GM20000 (cell line): ENCODE measurements at regions not wholly inside any gene's neighbourhood (a gene's known extent, or its start where the extent isn't known, plus 50 kb on each side); places are given as distances from the start of the nearest gene placed in this dataset.
"Not testable (repeated sequence)": the region's sequence is repeated elsewhere in the genome, so short reads cannot be mapped to it uniquely, and the experiment has no call there.

Source experiments
- DNase-seq: peaks from one replicate; pipeline ENCODE4 v3.0.0; 2012; ENCODE audit warnings: low spot score
- TF ChIP-seq, protein P1 (sequence below): IDR thresholded peaks from 2 replicates; pipeline ENCODE4 v1.5.1; 2012; ENCODE audit warnings: mild to moderate bottlenecking, control low read depth; ENCODE audit errors: extremely low read depth, missing control alignments

DNA sequence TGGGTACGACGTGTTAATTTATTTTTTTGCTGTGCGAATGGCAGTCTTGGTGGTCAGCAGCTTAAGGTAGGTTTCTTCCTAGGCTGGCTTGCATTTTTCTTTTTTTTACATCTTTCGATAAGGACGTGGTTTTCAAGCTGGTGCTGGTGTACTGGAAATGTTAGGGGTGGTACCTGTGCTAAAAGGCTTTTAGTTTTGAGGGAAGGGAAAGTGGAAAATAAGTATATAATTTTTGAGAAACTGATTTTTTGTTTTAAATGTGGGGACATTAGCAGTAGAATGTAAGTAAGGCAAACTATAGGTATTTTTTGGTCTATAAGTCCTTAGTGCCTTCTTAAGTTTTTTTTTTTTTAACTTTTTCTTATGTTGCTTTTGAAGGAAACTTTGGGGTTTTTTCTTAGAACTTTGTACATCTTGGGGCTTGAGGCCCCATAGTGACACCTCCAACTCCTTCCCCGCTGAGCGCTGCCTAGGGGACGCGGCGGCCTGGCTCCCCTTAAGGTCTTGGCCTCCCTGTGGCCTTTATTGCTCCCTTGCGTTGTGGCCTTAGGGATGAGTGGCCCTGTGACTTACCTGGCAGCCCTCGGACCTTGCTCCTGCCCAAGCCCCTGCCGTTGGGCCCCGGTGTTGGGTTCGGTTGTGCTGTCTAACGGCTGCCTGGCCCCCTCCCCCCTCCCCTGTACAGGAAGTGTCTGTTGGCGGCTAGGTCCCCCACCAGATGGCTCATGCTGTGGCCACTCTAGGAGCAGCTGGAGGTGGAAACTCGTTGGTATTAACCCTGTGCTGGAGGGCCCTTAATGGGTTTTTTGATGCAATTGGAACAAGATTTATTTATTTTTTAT is 88.0 kb upstream of the RPRML start:
- DNase-seq, result peak; percentile 92
- TF ChIP-seq, protein P1, sequence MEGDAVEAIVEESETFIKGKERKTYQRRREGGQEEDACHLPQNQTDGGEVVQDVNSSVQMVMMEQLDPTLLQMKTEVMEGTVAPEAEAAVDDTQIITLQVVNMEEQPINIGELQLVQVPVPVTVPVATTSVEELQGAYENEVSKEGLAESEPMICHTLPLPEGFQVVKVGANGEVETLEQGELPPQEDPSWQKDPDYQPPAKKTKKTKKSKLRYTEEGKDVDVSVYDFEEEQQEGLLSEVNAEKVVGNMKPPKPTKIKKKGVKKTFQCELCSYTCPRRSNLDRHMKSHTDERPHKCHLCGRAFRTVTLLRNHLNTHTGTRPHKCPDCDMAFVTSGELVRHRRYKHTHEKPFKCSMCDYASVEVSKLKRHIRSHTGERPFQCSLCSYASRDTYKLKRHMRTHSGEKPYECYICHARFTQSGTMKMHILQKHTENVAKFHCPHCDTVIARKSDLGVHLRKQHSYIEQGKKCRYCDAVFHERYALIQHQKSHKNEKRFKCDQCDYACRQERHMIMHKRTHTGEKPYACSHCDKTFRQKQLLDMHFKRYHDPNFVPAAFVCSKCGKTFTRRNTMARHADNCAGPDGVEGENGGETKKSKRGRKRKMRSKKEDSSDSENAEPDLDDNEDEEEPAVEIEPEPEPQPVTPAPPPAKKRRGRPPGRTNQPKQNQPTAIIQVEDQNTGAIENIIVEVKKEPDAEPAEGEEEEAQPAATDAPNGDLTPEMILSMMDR, result no peak

DNA sequence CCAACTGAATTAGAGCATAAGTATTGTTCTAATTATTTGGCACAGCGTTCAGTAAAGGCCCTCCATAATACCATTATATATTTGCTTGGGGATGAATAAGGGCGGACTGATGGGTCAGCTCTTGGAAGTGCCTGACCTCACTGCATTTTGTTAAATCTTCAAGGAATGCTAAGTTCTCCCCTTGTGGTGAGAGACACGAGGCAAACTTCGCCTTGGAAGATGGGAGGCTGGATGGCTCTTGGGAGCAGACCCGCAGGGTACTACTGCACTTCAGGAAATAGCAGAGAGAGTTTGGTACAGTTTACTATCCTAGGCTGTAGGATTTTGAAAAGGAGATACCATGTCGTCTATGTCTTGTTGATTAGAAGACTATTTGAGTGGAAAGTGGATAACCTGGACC is 87.0 kb upstream of the RPRML start:
- DNase-seq, result no peak
- TF ChIP-seq, protein P1, result no peak

DNA sequence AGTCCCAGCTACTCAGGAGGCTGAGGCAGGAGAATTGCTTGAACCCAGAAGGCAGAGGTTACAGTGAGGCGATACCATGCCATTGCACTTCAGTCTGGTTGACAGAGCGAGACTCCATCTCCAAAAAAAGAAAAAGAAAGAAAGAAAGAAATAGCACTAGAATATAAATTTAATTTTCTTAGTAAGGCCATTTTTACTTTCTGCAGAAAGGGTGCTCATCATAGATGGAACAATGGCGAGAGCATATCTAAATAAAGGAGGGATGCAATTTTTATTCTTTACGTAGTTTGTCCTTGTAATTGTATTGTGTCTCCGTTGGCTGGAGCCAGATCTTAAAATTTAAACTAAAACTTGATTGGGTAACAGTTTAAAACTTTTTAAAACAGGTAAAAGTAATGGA is 85.6 kb upstream of the RPRML start:
- no peak for DNase-seq
- TF ChIP-seq, protein P1, result no peak

DNA sequence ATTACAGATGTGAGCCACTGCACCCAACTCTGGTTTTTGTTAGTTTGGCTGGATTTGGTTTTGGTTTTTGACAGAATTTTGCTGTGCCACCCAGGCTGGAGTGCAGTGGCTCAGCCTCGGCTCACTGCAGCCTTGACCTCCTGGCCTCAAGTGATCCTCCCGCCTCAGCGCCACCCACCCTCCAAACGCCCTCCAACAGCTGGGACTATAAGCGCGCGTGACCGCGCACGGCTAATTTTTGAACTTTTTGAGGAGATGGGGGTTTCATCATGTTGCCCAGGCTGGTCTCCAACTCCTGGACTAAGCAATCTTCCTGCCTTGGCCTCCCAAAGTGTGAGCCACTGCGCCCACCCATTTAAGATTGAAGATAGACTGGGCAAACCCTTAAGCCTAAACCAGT is 84.4 kb upstream of the RPRML start:
- TF ChIP-seq, protein P1, result no peak
- DNase-seq, result no peak

DNA sequence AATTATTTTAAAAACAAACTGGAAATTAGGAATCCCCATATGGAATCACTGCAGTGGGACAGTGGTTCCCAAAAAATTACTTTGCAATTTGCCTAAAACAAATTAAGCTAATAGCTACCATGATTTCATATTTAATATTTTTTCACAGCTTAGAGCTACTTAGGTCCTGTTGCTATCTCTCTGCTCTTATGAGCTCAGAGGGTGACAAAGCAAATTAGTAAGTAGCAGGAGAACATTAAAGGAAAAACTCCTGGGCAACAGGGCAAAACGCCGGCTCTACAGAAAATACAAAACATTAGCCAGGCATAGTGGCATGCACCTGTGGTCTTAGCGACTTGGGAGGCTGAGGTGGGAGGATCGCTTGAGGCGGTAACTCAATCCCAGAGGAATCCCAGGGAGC is 83.8 kb upstream of the RPRML start:
- not testable (repeated sequence) for DNase-seq

DNA sequence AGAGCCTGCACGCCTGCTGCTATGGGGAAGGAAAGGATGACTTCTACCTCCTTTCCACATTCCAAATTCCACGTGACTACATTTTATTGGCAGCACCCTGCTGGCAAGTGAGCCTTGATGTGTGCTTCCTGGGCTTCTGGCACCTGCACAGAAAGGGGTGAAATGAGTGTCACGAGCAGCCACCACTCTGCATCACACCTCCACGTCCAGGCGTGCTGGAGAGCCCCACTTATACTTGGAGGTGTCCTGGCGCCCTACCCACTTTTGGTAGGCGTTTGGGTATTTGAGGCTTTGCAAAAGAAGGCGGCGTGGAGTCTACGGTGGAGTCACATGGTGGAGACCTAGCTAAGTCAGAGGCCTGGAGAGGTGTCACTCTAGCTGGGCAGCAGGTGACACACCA is 81.0 kb upstream of the RPRML start:
- not testable (repeated sequence) for DNase-seq

DNA sequence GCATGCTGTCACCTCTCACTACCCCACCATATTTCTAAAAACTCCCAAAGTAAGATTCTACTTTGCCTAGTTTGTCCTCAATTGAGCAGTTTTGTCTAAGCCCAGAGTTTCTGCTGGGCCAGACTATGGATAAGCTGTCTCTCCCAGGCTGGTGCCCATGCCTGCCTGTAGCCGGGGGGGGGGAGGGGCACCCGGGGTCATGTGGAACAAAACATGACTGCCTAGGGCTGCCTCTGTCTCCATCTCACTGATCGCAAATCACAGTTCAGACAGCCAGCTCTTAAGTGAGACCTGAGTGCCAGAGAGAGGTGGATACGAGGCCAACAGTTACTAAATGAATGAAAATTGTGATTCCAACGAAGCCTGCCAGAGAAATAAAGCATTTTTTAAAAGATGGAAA is 78.8 kb upstream of the RPRML start:
- TF ChIP-seq, protein P1, result no peak
- no peak for DNase-seq

DNA sequence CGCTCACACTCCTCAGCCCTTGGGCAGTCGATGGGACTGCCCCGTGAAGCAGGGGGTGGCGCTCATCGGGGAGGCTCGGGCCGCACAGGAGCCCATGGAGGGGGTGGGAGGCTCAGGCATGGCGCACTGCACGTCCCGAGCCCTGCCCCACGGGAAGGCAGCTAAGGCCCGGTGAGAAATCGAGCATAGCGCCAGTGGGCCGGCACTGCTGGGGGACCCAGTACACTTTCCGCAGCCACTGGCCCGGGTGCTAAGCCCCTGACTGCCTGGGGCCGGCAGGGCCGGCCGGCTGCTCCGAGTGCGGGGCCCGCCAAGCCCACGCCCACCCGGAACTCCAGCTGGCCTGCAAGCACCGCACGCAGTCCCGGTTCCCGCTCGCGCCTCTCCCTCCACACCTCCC is 78.2 kb upstream of the RPRML start:
- DNase-seq, result not testable (repeated sequence)

DNA sequence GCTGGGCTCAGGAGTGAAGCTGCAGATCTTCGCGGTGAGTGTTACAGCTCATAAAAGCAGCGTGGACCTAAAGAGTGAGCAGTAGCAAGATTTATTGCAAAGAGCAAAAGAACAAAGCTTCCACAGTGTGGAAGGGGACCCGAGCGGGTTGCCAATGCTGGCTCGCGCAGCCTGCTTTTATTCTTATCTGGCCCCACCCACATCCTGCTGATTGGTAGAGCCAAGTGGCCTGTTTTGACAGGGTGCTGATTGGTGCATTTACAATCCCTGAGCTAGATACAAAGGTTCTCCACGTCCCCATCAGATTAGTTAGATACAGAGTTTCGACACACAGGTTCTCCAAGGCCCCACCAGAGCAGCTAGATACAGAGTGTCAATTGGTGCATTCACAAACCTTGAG is 77.6 kb upstream of the RPRML start:
- DNase-seq, result not testable (repeated sequence)
